Esophagus squamous epithelium (tissue), 5 donors: ENCODE measurements at regions not wholly inside any gene's neighbourhood (a gene's known extent, or its start where the extent isn't known, plus 50 kb on each side); places are given as distances from the start of the nearest gene placed in this dataset.

ENCODE experiments used
- DNase-seq: peaks from one replicate; lab custom pipeline; 2025; lab: John Stamatoyannopoulos, UW
- H3K27ac ChIP-seq, 4 donors: fragments of 200-600 bp; sonication (generic); one replicate each; pipeline ENCODE4 v1.5.1; 2016 to 2019; ENCODE audit warnings: mild to moderate bottlenecking in 1 of 4
- H3K27me3 ChIP-seq, 4 donors: fragments of 200-600 bp; sonication (generic); 1 replicate in 3 of 4; 2 replicates in 1 of 4; pipeline versions ENCODE4 v1.5.1 to v1.6.0; 2017 to 2021; ENCODE audit warnings: antibody characterized with exemption in 1 of 4
- H3K36me3 ChIP-seq, 3 donors: fragments of 200-600 bp; sonication (generic); one replicate each; pipeline ENCODE4 v1.5.1; 2016 to 2019
- H3K4me1 ChIP-seq, 3 donors: fragments of 200-600 bp; sonication (generic); one replicate each; pipeline ENCODE4 v1.5.1; 2017 to 2019
- H3K4me3 ChIP-seq, 4 donors: fragments of 200-600 bp; sonication (generic); 1 replicate in 3 of 4; 2 replicates in 1 of 4; pipeline ENCODE4 v1.5.1; 2016 to 2019; ENCODE audit warnings: mild to moderate bottlenecking in 2 of 4, moderate library complexity in 1 of 4
- H3K9me3 ChIP-seq, 3 donors: fragments of 200-600 bp; sonication (generic); one replicate each; pipeline ENCODE4 v1.5.1; 2016 to 2019
- POLR2A ChIP-seq, 4 donors: fragments of 450-650 bp; IDR thresholded peaks; one replicate each; pipeline ENCODE4 v1.6.1; 2017; ENCODE audit warnings: antibody characterized with exemption in 4 of 4, mild to moderate bottlenecking in 4 of 4, moderate library complexity in 3 of 4
- WGBS, 2 donors: methylation state at CpG; one replicate each; pipeline ENCODE4 v1.1.5; 2018; 5-methylcytosine and 5-hydroxymethylcytosine counted together
- intact Hi-C: fragments of 100-400 bp; cut with DNase I; formaldehyde crosslinking; loops from one replicate; pipeline ENCODE4 v1.15.0; 2022
- TF ChIP-seq, protein P1 (sequence below), 6 experiments: fragments of 450-650 bp in 4 of 6; fragments of 200-600 bp in 2 of 6; sonication (generic) in 2 of 6; IDR thresholded peaks; one replicate each; pipeline ENCODE4 v1.5.1; 2016 to 2019; ENCODE audit warnings: antibody characterized with exemption in 6 of 6, mild to moderate bottlenecking in 4 of 6, moderate library complexity in 4 of 6
- donor health status: DM: yes; HTN: yes; CAD: no.

DNA sequence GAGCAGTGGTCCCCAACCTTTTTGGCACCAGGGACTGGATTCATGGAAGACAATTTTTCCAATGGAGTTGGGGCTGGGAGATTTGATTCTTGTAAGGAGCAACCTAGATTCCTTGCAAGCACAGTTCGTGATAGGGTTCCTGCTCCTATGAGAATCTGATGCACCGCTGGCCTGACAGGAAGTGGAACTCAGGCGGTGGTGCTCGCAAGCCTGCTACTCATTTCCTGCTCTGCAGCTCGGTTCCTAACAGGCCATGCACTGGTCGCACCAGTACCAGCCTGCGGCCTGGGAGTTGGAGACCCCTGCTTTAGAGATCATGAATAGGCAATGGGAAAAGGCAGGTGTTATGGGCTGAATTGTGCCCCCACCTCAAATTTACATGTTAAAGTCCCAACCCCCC is 131.2 kb downstream of the PFDN4 start:
- Histone ChIP-seq H3K27me3 (no peaks in the 10 kb centered on the region), H3K36me3 (no peaks in the 10 kb centered on the region), H3K4me1 (no peaks in the 10 kb centered on the region), H3K27ac (no peak overlapping the region), H3K9me3 (no peaks in the 10 kb centered on the region), H3K4me3 (no peak overlapping the region)
- DNase-seq = no peak
- TF ChIP-seq POLR2A (IDR thresholded peaks at IDR 0.05) = no peak
- TF ChIP-seq, protein P1, sequence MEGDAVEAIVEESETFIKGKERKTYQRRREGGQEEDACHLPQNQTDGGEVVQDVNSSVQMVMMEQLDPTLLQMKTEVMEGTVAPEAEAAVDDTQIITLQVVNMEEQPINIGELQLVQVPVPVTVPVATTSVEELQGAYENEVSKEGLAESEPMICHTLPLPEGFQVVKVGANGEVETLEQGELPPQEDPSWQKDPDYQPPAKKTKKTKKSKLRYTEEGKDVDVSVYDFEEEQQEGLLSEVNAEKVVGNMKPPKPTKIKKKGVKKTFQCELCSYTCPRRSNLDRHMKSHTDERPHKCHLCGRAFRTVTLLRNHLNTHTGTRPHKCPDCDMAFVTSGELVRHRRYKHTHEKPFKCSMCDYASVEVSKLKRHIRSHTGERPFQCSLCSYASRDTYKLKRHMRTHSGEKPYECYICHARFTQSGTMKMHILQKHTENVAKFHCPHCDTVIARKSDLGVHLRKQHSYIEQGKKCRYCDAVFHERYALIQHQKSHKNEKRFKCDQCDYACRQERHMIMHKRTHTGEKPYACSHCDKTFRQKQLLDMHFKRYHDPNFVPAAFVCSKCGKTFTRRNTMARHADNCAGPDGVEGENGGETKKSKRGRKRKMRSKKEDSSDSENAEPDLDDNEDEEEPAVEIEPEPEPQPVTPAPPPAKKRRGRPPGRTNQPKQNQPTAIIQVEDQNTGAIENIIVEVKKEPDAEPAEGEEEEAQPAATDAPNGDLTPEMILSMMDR (IDR thresholded peaks at IDR 0.05) = no peak
- 63 to 77% methylated on average over 1 to 7 of the region's 7 CpGs for WGBS, 2 donors
- intact Hi-C loops = no loop called here

DNA sequence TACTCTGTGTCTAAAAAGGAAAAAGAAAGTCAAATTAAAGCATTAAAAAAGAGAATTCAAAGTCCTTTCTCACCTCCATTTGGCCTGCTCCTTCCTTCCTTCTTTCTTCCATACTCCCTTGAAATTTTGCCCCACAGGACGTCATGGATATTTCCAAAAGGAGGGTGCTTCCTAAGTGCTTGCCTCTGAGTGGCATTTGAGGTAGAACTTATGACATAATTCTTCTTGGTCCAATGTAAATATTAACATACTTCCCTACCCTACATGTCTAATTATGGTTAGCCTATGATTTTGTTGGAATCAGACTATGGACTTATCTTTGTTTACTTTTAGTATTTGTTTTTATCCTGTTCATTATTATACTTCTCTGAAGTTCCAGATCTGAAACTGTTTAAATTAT is 132.3 kb downstream of the PFDN4 start:
- Histone ChIP-seq H3K4me1 (peaks cover 0 to 6% (median under 1%) of the 10 kb centered on the region in 3 donors), H3K36me3 (no peaks in the 10 kb centered on the region), H3K27ac (no peak overlapping the region), H3K27me3 (no peaks in the 10 kb centered on the region), H3K9me3 (no peaks in the 10 kb centered on the region), H3K4me3 (no peak overlapping the region)
- no peak for TF ChIP-seq POLR2A (IDR thresholded peaks at IDR 0.05)
- WGBS, 2 donors = 30 to 50% methylated on average over 1 of the region's 1 CpG
- intact Hi-C loops = no loop called here
- no peak for DNase-seq

DNA sequence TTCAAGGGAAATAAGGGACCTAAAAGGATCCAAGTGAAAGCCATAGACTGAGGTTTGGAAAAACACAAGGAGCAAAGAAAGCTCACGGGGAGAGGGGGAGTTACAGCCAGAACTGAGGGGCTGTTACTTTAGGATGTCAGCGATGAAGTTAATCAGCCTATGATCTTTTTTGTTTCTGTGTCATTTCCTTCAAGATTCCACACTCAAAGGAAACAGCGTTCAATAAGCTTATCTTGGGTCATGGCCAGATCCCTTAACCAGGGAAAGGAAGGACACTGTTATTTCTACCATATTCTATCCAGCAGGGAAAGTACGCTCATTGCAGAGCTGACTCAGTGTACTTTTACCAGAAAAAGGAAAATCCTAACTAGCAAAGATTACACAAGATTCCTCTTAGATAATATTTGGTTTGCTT is 132.8 kb downstream of the PFDN4 start:
- no peaks in the 10 kb centered on the region for H3K36me3 ChIP-seq
- no peak for DNase-seq
- peaks cover 0 to 10% (median 6%) of the 10 kb centered on the region in 3 donors for H3K4me1 ChIP-seq
- WGBS, 2 donors = 36 to 39% methylated on average over 4 of the region's 4 CpGs
- H3K27me3 ChIP-seq = no peaks in the 10 kb centered on the region
- no peak overlapping the region for H3K4me3 ChIP-seq
- H3K27ac ChIP-seq = no peak overlapping the region
- no peak for TF ChIP-seq POLR2A (IDR thresholded peaks at IDR 0.05)
- TF ChIP-seq, protein P1 (IDR thresholded peaks at IDR 0.05) = no peak
- no peaks in the 10 kb centered on the region for H3K9me3 ChIP-seq
- intact Hi-C loops = no loop called here

DNA sequence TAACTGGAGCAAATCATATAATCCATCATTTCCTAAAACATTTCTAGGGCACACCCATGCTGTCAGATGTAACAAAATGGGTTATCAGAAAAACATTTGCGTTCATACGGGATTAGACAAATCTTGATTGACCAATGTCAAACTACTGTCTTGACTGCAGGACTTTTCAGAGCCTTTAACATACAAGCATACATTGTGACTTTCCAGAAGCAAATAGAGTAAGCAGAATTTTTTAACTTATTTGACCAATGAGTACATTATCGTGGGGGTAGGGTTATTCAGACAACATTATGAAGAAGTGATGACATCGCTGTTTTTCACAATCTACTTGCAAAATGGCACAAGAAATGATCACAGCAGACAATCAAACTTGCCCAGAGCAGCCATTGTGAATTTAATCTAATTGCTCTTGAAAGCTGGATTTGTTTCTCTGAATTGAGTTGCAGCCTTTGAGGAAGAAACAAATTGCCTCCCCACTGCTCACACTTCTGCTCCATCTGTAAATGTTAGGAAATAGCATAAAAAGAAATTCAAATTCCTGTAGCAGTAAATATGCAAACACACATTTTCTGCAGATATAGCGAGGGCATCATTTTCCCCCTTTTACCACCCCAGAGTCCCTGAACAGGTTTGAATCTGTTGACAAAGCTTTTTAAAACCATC is 133.0 kb upstream of the DOK5 start:
- intact Hi-C loops = no loop called here
- no peak for TF ChIP-seq POLR2A (IDR thresholded peaks at IDR 0.05)
- TF ChIP-seq, protein P1 (IDR thresholded peaks at IDR 0.05) = no peak
- H3K27ac ChIP-seq = no peak overlapping the region
- WGBS, 2 donors = 77 to 79% methylated on average over 5 of the region's 5 CpGs
- peaks cover 0 to 13% (median 7%) of the 10 kb centered on the region in 3 donors for H3K4me1 ChIP-seq
- no peaks in the 10 kb centered on the region for H3K36me3 ChIP-seq
- H3K27me3 ChIP-seq = no peaks in the 10 kb centered on the region
- no peak for DNase-seq
- no peak overlapping the region for H3K4me3 ChIP-seq
- no peaks in the 10 kb centered on the region for H3K9me3 ChIP-seq

DNA sequence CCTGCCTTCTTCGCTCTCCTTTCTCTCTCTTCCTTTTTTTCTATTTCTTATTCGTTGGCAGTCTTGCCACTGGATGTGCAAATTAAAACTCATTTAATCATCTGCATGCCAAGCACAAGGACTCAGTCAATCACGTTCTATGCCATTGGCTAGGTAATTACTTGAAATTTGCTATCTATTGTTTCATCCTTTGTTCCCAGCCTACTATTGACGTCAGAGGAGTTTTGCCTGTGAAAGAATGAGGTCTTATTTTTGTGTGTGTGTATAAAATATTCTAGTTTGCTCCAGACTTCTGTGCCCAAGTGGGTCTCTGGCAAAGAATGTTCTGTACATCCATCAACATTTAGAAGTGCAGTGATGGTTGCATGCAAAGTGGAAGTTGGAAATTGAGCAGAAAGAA is 132.3 kb upstream of the DOK5 start:
- WGBS, 2 donors = 60% methylated on average over 4 of the region's 4 CpGs
- intact Hi-C loops = no loop called here
- H3K27ac ChIP-seq = no peak overlapping the region
- DNase-seq = no peak
- H3K4me1 ChIP-seq = peaks cover 0 to 13% (median 7%) of the 10 kb centered on the region in 3 donors
- H3K9me3 ChIP-seq = no peaks in the 10 kb centered on the region
- H3K36me3 ChIP-seq = no peaks in the 10 kb centered on the region
- no peak overlapping the region for H3K4me3 ChIP-seq
- H3K27me3 ChIP-seq = no peaks in the 10 kb centered on the region
- TF ChIP-seq POLR2A (IDR thresholded peaks at IDR 0.05) = no peak

DNA sequence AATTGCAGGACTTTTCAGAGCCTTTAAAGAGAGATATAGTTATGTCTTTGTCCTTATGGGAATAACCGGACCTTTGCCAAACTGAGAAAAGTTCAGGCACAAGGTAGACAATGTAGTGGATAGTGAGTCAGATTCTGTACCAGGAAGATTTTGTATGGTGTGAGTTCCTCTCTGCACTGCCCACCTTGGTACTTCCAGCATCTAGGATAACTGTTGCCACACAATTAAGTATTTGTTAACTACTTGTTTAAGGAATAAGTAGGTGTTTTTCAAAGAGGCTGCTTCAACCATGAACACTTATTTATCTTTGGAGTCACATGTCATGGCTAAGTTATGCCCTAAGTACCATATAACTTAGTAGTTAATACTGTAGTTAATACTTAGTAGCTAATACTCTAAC is 131.8 kb upstream of the DOK5 start:
- peaks cover 0 to 13% (median 7%) of the 10 kb centered on the region in 3 donors for H3K4me1 ChIP-seq
- H3K9me3 ChIP-seq = no peaks in the 10 kb centered on the region
- no peaks in the 10 kb centered on the region for H3K27me3 ChIP-seq
- H3K36me3 ChIP-seq = no peaks in the 10 kb centered on the region
- no peak overlapping the region for H3K27ac ChIP-seq
- intact Hi-C loops = no loop called here
- no peak overlapping the region for H3K4me3 ChIP-seq
- TF ChIP-seq, protein P1 (IDR thresholded peaks at IDR 0.05) = no peak
- no peak for TF ChIP-seq POLR2A (IDR thresholded peaks at IDR 0.05)
- no peak for DNase-seq
- 56 to 69% methylated on average over 1 of the region's 1 CpG for WGBS, 2 donors
